ENCODE measurements at regions not wholly inside any gene's neighbourhood (a gene's known extent, or its start where the extent isn't known, plus 50 kb on each side); places are given as distances from the start of the nearest gene placed in this dataset.

GRCh38 chr13:29674532-29674931 is 79.0 kb upstream of the SLC7A1 start:
- no peak for DNase-seq (ENCODE audit: low spot score)
- no peak for TF ChIP-seq CTCF (IDR thresholded peaks at IDR 0.05; ENCODE audit: extremely low read depth, missing control alignments)

GRCh38 chr13:29664591-29664990 is 69.1 kb upstream of the SLC7A1 start:
- TF ChIP-seq CTCF (IDR thresholded peaks at IDR 0.05; ENCODE audit: extremely low read depth, missing control alignments): no peak
- no peak for DNase-seq (ENCODE audit: low spot score)

GRCh38 chr13:29654843-29655547 is 59.5 kb upstream of the SLC7A1 start:
- no peak for TF ChIP-seq CTCF (IDR thresholded peaks at IDR 0.05; ENCODE audit: extremely low read depth, missing control alignments)
- no peak for DNase-seq (ENCODE audit: low spot score)

- no peak for DNase-seq (ENCODE audit: low spot score)
- TF ChIP-seq CTCF (IDR thresholded peaks at IDR 0.05; ENCODE audit: extremely low read depth, missing control alignments): no peak
Observed at GRCh38 chr13:29654384-29654783, 58.9 kb upstream of the SLC7A1 start.

GRCh38 chr13:29648760-29649159 is 53.3 kb upstream of the SLC7A1 start:
- no peak for DNase-seq (ENCODE audit: low spot score)
- no peak for TF ChIP-seq CTCF (IDR thresholded peaks at IDR 0.05; ENCODE audit: extremely low read depth, missing control alignments)

Measured in GM20000 (cell line).